HepG2 (cell line): ENCODE measurements at regions not wholly inside any gene's neighbourhood (a gene's known extent, or its start where the extent isn't known, plus 50 kb on each side); places are given as distances from the start of the nearest gene placed in this dataset.

Source experiments
- ATAC-seq: fragments of 200-7000 bp; cut with Tn5 transposase; 3 replicates; pipeline ENCODE4 v1.9.1; 2020; ENCODE audit warnings: mild to moderate bottlenecking, moderate library complexity
- BruUV-seq: library from RNA; stranded (reverse); fragments of 400-500 nt; replicated peaks from 2 replicates; lab custom pipeline; 2021; lab: Mats Ljungman, UMichigan
- CTCF ChIA-PET: fragments of 300-600 bp; formaldehyde crosslinking; extraction: SDS; loops from one replicate; lab custom pipeline; 2021; ENCODE audit warnings: low total read pairs, inconsistent platforms, low intra/inter-chr PET ratio; lab: Yijun Ruan, JAX
- POLR2A ChIA-PET: fragments of 350-600 bp; sonication (Branson Sonifier 250); formaldehyde crosslinking; loops from one replicate; lab custom pipeline; 2020; ENCODE audit warnings: antibody characterized with exemption, inconsistent platforms; lab: Yijun Ruan, JAX
- DNase-seq: peaks from one replicate; pipeline ENCODE4 v3.0.0-alpha.2; 2015; ENCODE audit warnings: low spot score
- FAIRE-seq: peaks from 3 replicates; lab custom pipeline; 2011; peaks lifted over from hg19 to GRCh38; lab: Jason Lieb, UNC
- H2AFZ ChIP-seq: one replicate; pipeline ENCODE4 v1.6.1; 2011; ENCODE audit warnings: low read length, inconsistent platforms
- H3K27ac ChIP-seq: fragments of 300-600 bp; 3 replicates; pipeline ENCODE4 v1.8.0; 2011; ENCODE audit warnings: mixed run types, mild to moderate bottlenecking, mixed read lengths, low read length, inconsistent platforms; ENCODE audit not compliant: insufficient read depth; ENCODE audit errors: extremely low read length
- H3K27me3 ChIP-seq, 2 experiments: fragments of 200-600 bp in 1 of 2; 2 replicates in 1 of 2; 3 replicates in 1 of 2; pipeline versions ENCODE4 v1.6.0 to v1.8.0; 2011; ENCODE audit warnings: low read length in 2 of 2, mild to moderate bottlenecking in 2 of 2, moderate library complexity in 2 of 2, inconsistent platforms in 1 of 2; ENCODE audit not compliant: insufficient read depth in 2 of 2, control insufficient read depth in 1 of 2
- H3K36me3 ChIP-seq, 2 experiments: fragments of 200-600 bp in 1 of 2; replicated peaks in 1 of 2; 2 replicates in 1 of 2; 3 replicates in 1 of 2; pipeline versions ENCODE4 v1.5.1 to v1.8.0; 2011; ENCODE audit warnings: low read length in 2 of 2, inconsistent platforms in 1 of 2; ENCODE audit not compliant: insufficient read depth in 2 of 2, control insufficient read depth in 1 of 2
- H3K4me1 ChIP-seq: 2 replicates; pipeline ENCODE4 v1.5.1; 2012; ENCODE audit warnings: low read length, inconsistent platforms; ENCODE audit not compliant: insufficient read depth
- H3K4me2 ChIP-seq: 2 replicates; pipeline ENCODE4 v1.6.0; 2011; ENCODE audit warnings: low read depth, low read length, inconsistent platforms
- H3K4me3 ChIP-seq, 3 experiments: fragments of 200-600 bp in 1 of 3; sonication (generic), shearing (Covaris generic) in 1 of 3; replicated peaks in 1 of 3; 2 replicates each; pipeline ENCODE4 v1.5.1; 2011 to 2016; ENCODE audit warnings: low read length in 3 of 3, inconsistent platforms in 2 of 3, low read depth in 2 of 3, mild to moderate bottlenecking in 2 of 3, control low read depth in 1 of 3, mixed read lengths in 1 of 3; ENCODE audit not compliant: insufficient read depth in 1 of 3
- H3K79me2 ChIP-seq: one replicate; pipeline ENCODE4 v1.6.1; 2011; ENCODE audit warnings: low read length, inconsistent platforms; ENCODE audit not compliant: insufficient read depth
- H3K9ac ChIP-seq: 2 replicates; pipeline ENCODE4 v1.6.0; 2011; ENCODE audit warnings: mild to moderate bottlenecking, low read depth, low read length, inconsistent platforms; ENCODE audit not compliant: insufficient read depth
- H3K9me3 ChIP-seq: 2 replicates; pipeline ENCODE4 v1.5.1; 2012; ENCODE audit warnings: mild to moderate bottlenecking, low read length
- H4K20me1 ChIP-seq: 2 replicates; pipeline ENCODE4 v1.6.0; 2011; ENCODE audit warnings: inconsistent platforms, mild to moderate bottlenecking, low read length, moderate library complexity; ENCODE audit not compliant: insufficient read depth
- ARNT2 ChIP-seq: sonication (generic); formaldehyde crosslinking; IDR thresholded peaks from 2 replicates; pipeline ENCODE4 v1.8.0; 2022; ENCODE audit warnings: mild to moderate bottlenecking, low read depth, missing genetic modification reagents, moderate library complexity
- FIP1L1 ChIP-seq: fragments of 200-400 bp; formaldehyde crosslinking; IDR thresholded peaks from 2 replicates; pipeline ENCODE4 v1.6.1; 2018; ENCODE audit warnings: low read depth, mild to moderate bottlenecking, low read length, moderate library complexity, borderline replicate concordance; ENCODE audit not compliant: insufficient read depth
- FOXK1 ChIP-seq: sonication (generic); formaldehyde crosslinking; IDR thresholded peaks from 2 replicates; pipeline ENCODE4 v1.4.0; 2020; ENCODE audit warnings: low read depth, missing genetic modification reagents, borderline replicate concordance
- MBNL3 ChIP-seq: fragments of 250-450 bp; sonication (Bioruptor Pico); conservative IDR thresholded peaks from 2 replicates; pipeline ENCODE4 v1.8.0; 2022; ENCODE audit warnings: mild to moderate bottlenecking, inconsistent platforms
- REXO4 ChIP-seq: sonication (generic); formaldehyde crosslinking; IDR thresholded peaks from 2 replicates; pipeline ENCODE4 v1.8.0; 2022; ENCODE audit warnings: missing genetic modification reagents, mild to moderate bottlenecking, borderline replicate concordance
- YEATS2 ChIP-seq: sonication (generic); formaldehyde crosslinking; IDR thresholded peaks from 2 replicates; pipeline ENCODE4 v1.4.0; 2020; ENCODE audit warnings: missing genetic modification reagents, borderline replicate concordance
- ZFP41 ChIP-seq: sonication (generic); formaldehyde crosslinking; IDR thresholded peaks from 2 replicates; pipeline ENCODE4 v1.4.0; 2020; ENCODE audit warnings: mild to moderate bottlenecking, missing genetic modification reagents, borderline replicate concordance
- ZNF839 ChIP-seq: sonication (generic); formaldehyde crosslinking; IDR thresholded peaks from 2 replicates; pipeline ENCODE4 v1.4.0; 2020; ENCODE audit warnings: missing genetic modification reagents, mild to moderate bottlenecking, borderline replicate concordance
- WGBS: methylation state at CpG from one replicate; pipeline ENCODE4 v1.1.6; 2017; ENCODE audit warnings: low lambda C conversion rate; 5-methylcytosine and 5-hydroxymethylcytosine counted together
- in situ Hi-C: cut with HindIII; loops from 2 replicates; pipeline ENCODE4 v1.10.0; 2017; ENCODE audit warnings: low pct_unique_long_range_greater_than_20kb; ENCODE audit not compliant: extremely low pct_ligation_motif_present
- intact Hi-C: fragments of 100-400 bp; cut with micrococcal nuclease; formaldehyde crosslinking; loops from one replicate; pipeline ENCODE4 v1.10.0; 2022; ENCODE audit not compliant: unreplicated experiment
- TF ChIP-seq, protein P1 (sequence below), 2 experiments: fragments of 450-650 bp in 1 of 2; sonication (generic) in 1 of 2; formaldehyde crosslinking; IDR thresholded peaks; 2 replicates each; pipeline versions ENCODE4 v1.5.0 to v1.8.0; 2020 to 2022; ENCODE audit warnings: mild to moderate bottlenecking in 1 of 2, missing genetic modification reagents in 1 of 2
- TF ChIP-seq, protein P2 (sequence below): IDR thresholded peaks from 2 replicates; pipeline ENCODE4 v1.6.1; 2016; ENCODE audit warnings: mild to moderate bottlenecking

- ATAC-seq (no peak), DNase-seq (no peak), FAIRE-seq (no peak)
- no peak overlapping the region for H3K4me3 ChIP-seq
- WGBS = 14% methylated on average over 3 of the region's 3 CpGs
- BruUV-seq = no TSS peak
- ChIA-PET CTCF (no interaction called here), POLR2A (no interaction called here)
- H3K36me3 ChIP-seq = no peaks in the 10 kb centered on the region
- H3K4me2 ChIP-seq = no peak overlapping the region
- no peak overlapping the region for H3K9ac ChIP-seq
- TF ChIP-seq FOXK1 = no peak
- no peak for TF ChIP-seq ZFP41 (CRISPR knock-in tag)
- TF ChIP-seq, protein P1, sequence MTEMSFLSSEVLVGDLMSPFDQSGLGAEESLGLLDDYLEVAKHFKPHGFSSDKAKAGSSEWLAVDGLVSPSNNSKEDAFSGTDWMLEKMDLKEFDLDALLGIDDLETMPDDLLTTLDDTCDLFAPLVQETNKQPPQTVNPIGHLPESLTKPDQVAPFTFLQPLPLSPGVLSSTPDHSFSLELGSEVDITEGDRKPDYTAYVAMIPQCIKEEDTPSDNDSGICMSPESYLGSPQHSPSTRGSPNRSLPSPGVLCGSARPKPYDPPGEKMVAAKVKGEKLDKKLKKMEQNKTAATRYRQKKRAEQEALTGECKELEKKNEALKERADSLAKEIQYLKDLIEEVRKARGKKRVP (CRISPR knock-in tag; IDR thresholded peaks at IDR 0.05) = no peak
- no peak for TF ChIP-seq FIP1L1
- no peak for TF ChIP-seq ZNF839 (CRISPR knock-in tag)
- TF ChIP-seq, protein P2, sequence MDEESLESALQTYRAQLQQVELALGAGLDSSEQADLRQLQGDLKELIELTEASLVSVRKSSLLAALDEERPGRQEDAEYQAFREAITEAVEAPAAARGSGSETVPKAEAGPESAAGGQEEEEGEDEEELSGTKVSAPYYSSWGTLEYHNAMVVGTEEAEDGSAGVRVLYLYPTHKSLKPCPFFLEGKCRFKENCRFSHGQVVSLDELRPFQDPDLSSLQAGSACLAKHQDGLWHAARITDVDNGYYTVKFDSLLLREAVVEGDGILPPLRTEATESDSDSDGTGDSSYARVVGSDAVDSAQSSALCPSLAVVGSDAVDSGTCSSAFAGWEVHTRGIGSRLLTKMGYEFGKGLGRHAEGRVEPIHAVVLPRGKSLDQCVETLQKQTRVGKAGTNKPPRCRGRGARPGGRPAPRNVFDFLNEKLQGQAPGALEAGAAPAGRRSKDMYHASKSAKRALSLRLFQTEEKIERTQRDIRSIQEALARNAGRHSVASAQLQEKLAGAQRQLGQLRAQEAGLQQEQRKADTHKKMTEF (CRISPR knock-in tag) = no peak
- TF ChIP-seq MBNL3 = no peak
- TF ChIP-seq REXO4 (CRISPR knock-in tag) = no peak
- TF ChIP-seq YEATS2 (CRISPR knock-in tag) = no peak
- TF ChIP-seq ARNT2 (CRISPR knock-in tag) = no peak
- no peaks in the 10 kb centered on the region for H4K20me1 ChIP-seq
- intact Hi-C loops (no loop called here), in situ Hi-C loops (no loop called here)
- H3K27ac ChIP-seq = no peak overlapping the region
- H3K79me2 ChIP-seq = no peaks in the 10 kb centered on the region
- H2AFZ ChIP-seq = no peak overlapping the region
- no peaks in the 10 kb centered on the region for H3K9me3 ChIP-seq
- H3K4me1 ChIP-seq = no peaks in the 10 kb centered on the region
- no peaks in the 10 kb centered on the region; a peak in 1 of 5 replicates for H3K27me3 ChIP-seq
Observed at GRCh38 chr5:175279506-175279905, 164.5 kb downstream of the DRD1 start.
